PFSK-1 (cell line): ENCODE measurements at regions not wholly inside any gene's neighbourhood (a gene's known extent, or its start where the extent isn't known, plus 50 kb on each side); places are given as distances from the start of the nearest gene placed in this dataset.

Experiments
- FOXP2 ChIP-seq: optimal IDR thresholded peaks from 2 replicates; pipeline ENCODE3; 2011; ENCODE audit warnings: borderline replicate concordance, control low read depth, inconsistent platforms; ENCODE audit not compliant: insufficient read depth; ENCODE audit errors: extremely low read length, extremely low read depth
- POLR2AphosphoS5 ChIP-seq: IDR thresholded peaks from 2 replicates; pipeline ENCODE4 v1.6.1; 2012; ENCODE audit warnings: low read depth, mild to moderate bottlenecking, control low read depth, low read length, moderate library complexity
- SIN3A ChIP-seq: IDR thresholded peaks from 2 replicates; pipeline ENCODE4 v1.6.1; 2012; ENCODE audit warnings: mild to moderate bottlenecking, low read length, moderate library complexity, borderline replicate concordance; ENCODE audit not compliant: insufficient read depth
- TAF1 ChIP-seq: IDR thresholded peaks from 2 replicates; pipeline ENCODE4 v1.6.1; 2012; ENCODE audit warnings: low read length, control low read depth, borderline replicate concordance; ENCODE audit not compliant: insufficient read depth
- TF ChIP-seq, protein P1 (sequence below), 2 experiments: IDR thresholded peaks; 2 replicates each; pipeline versions ENCODE4 v1.6.1 to v1.8.0; 2011 to 2012; ENCODE audit warnings: low read depth in 2 of 2, low read length in 2 of 2, control low read depth in 1 of 2, inconsistent platforms in 1 of 2, mild to moderate bottlenecking in 1 of 2, moderate library complexity in 1 of 2; ENCODE audit not compliant: insufficient read depth in 1 of 2

DNA sequence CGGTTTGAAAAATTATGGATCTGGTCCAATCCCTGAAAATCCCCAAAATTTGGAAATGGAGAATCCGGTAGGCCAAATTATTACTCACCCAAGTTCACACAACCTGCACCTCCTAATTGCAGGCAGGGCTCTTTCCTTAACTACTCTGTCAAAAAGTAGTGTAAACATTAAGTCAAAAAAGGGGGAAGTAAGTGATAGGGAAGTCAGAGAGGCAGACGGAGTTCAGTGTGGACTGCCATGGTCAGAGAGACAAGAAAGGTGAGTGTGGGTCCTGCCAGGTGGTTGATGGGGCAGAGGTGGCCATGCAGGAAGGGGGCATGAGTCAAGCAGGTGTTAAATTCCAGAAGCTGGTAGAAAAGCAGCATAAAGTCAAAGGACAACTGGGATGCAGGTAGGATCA lies 83.5 kb upstream of the CALM2 start:
- TF ChIP-seq POLR2AphosphoS5 (no peak), FOXP2 (no peak), SIN3A (no peak), TAF1 (no peak)
- TF ChIP-seq, protein P1, sequence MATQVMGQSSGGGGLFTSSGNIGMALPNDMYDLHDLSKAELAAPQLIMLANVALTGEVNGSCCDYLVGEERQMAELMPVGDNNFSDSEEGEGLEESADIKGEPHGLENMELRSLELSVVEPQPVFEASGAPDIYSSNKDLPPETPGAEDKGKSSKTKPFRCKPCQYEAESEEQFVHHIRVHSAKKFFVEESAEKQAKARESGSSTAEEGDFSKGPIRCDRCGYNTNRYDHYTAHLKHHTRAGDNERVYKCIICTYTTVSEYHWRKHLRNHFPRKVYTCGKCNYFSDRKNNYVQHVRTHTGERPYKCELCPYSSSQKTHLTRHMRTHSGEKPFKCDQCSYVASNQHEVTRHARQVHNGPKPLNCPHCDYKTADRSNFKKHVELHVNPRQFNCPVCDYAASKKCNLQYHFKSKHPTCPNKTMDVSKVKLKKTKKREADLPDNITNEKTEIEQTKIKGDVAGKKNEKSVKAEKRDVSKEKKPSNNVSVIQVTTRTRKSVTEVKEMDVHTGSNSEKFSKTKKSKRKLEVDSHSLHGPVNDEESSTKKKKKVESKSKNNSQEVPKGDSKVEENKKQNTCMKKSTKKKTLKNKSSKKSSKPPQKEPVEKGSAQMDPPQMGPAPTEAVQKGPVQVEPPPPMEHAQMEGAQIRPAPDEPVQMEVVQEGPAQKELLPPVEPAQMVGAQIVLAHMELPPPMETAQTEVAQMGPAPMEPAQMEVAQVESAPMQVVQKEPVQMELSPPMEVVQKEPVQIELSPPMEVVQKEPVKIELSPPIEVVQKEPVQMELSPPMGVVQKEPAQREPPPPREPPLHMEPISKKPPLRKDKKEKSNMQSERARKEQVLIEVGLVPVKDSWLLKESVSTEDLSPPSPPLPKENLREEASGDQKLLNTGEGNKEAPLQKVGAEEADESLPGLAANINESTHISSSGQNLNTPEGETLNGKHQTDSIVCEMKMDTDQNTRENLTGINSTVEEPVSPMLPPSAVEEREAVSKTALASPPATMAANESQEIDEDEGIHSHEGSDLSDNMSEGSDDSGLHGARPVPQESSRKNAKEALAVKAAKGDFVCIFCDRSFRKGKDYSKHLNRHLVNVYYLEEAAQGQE (IDR thresholded peaks at IDR 0.05; ENCODE audit: insufficient read depth in 1 of 2, low read depth in 2 of 2, low read length in 2 of 2), result no peak
